Head of caudate nucleus (tissue), 42 donors: ENCODE measurements at regions not wholly inside any gene's neighbourhood (a gene's known extent, or its start where the extent isn't known, plus 50 kb on each side); places are given as distances from the start of the nearest gene placed in this dataset.
A peak's percentile ranks its signal among the peaks of the same experiment; 100 is the strongest.
"Not testable (repeated sequence)": the region's sequence is repeated elsewhere in the genome, so short reads cannot be mapped to it uniquely, and the experiment has no call there.

Experiments
- DNase-seq, 42 donors: peaks; one replicate each; pipeline versions ENCODE4 v3.0.0 to v3.0.0-alpha.2; 2020 to 2021; ENCODE audit warnings: mixed read lengths in 7 of 42
- intact Hi-C: fragments of 100-400 bp; cut with DNase I; formaldehyde crosslinking; loops from one replicate; pipeline ENCODE4 v1.15.0; 2022

GRCh38 chr10:131825960-131826650 is 74.7 kb upstream of the PPP2R2D start:
- DNase-seq, result peak in 4 of 42 donors; percentile 8 to 11 (median 10)
- intact Hi-C loops, result no loop called here

- intact Hi-C loops, result no loop called here
- peak in 1 of 42 donors; percentile 10 for DNase-seq
Measured at GRCh38 chr10:131829156-131829930, 71.5 kb upstream of the PPP2R2D start.

GRCh38 chr10:131830446-131831130 is 70.2 kb upstream of the PPP2R2D start:
- DNase-seq, result no peak
- intact Hi-C loops, result no loop called here

- intact Hi-C loops, result no loop called here
- DNase-seq, result peak in 2 of 42 donors; percentile 2 to 8
Measured at GRCh38 chr10:131831561-131831960, 69.2 kb upstream of the PPP2R2D start.

- DNase-seq, result peak in 1 of 42 donors; percentile 11
- intact Hi-C loops, result no loop called here
Measured at GRCh38 chr10:131832056-131832685, 68.6 kb upstream of the PPP2R2D start.

GRCh38 chr10:131833013-131833412 is 67.8 kb upstream of the PPP2R2D start:
- DNase-seq, result no peak
- intact Hi-C loops, result no loop called here

- DNase-seq, result no peak
- intact Hi-C loops, result no loop called here
Measured at GRCh38 chr10:131833446-131834080, 67.2 kb upstream of the PPP2R2D start.

- intact Hi-C loops, result no loop called here
- no peak for DNase-seq
Measured at GRCh38 chr10:131834152-131834810, 66.5 kb upstream of the PPP2R2D start.

- intact Hi-C loops, result no loop called here
- DNase-seq, result peak in 4 of 42 donors; percentile 3 to 8 (median 5)
Measured at GRCh38 chr10:131838966-131839742, 61.7 kb upstream of the PPP2R2D start.

GRCh38 chr10:131839880-131840787 is 60.7 kb upstream of the PPP2R2D start:
- intact Hi-C loops, result not testable (repeated sequence)
- DNase-seq, result peak in 7 of 42 donors; percentile 7 to 35 (median 12)

GRCh38 chr10:131840788-131841118 is 60.1 kb upstream of the PPP2R2D start:
- DNase-seq, result peak in 1 of 42 donors; percentile 7
- intact Hi-C loops, result no loop called here

GRCh38 chr10:131841131-131841660 is 59.6 kb upstream of the PPP2R2D start:
- intact Hi-C loops, result no loop called here
- peak in 5 of 42 donors; percentile 1 to 19 (median 14) for DNase-seq

GRCh38 chr10:131841661-131842139 is 59.1 kb upstream of the PPP2R2D start:
- intact Hi-C loops, result no loop called here
- DNase-seq, result peak in 8 of 42 donors; percentile 1 to 19 (median 10)

- intact Hi-C loops, result no loop called here
- peak in 10 of 42 donors; percentile 0 to 27 (median 10) for DNase-seq
Measured at GRCh38 chr10:131842351-131843088, 58.3 kb upstream of the PPP2R2D start.

GRCh38 chr10:131843089-131843595 is 57.7 kb upstream of the PPP2R2D start:
- intact Hi-C loops, result no loop called here
- peak in 7 of 42 donors; percentile 0 to 14 (median 5) for DNase-seq
